Endothelial cell (in vitro differentiated cells): ENCODE measurements at regions not wholly inside any gene's neighbourhood (a gene's known extent, or its start where the extent isn't known, plus 50 kb on each side); places are given as distances from the start of the nearest gene placed in this dataset.

Experiments used
- DNase-seq: peaks from one replicate; pipeline ENCODE4 v3.0.0; 2021; ENCODE audit warnings: low spot score
- H3K27ac Mint-ChIP-seq: one replicate; pipeline ENCODE4 v1.8.0; 2021; ENCODE audit warnings: mixed read lengths, inconsistent platforms; ENCODE audit not compliant: unreplicated experiment
- H3K27me3 Mint-ChIP-seq: one replicate; pipeline ENCODE4 v1.8.0; 2021; ENCODE audit warnings: mild to moderate bottlenecking, moderate library complexity, mixed read lengths, inconsistent platforms; ENCODE audit not compliant: unreplicated experiment
- H3K36me3 Mint-ChIP-seq: one replicate; pipeline ENCODE4 v1.8.0; 2021; ENCODE audit warnings: mild to moderate bottlenecking, low read depth, mixed read lengths, inconsistent platforms; ENCODE audit not compliant: unreplicated experiment
- H3K4me1 Mint-ChIP-seq: one replicate; pipeline ENCODE4 v1.8.0; 2021; ENCODE audit warnings: mild to moderate bottlenecking, mixed read lengths, inconsistent platforms; ENCODE audit not compliant: unreplicated experiment
- H3K4me3 Mint-ChIP-seq: one replicate; pipeline ENCODE4 v1.8.0; 2021; ENCODE audit warnings: mild to moderate bottlenecking, mixed read lengths, inconsistent platforms; ENCODE audit not compliant: unreplicated experiment
- H3K9me3 Mint-ChIP-seq: one replicate; pipeline ENCODE4 v1.8.0; 2021; ENCODE audit warnings: mixed read lengths, inconsistent platforms; ENCODE audit not compliant: unreplicated experiment
- CTCF ChIP-seq: fragments of 200-600 bp; sonication (generic); IDR thresholded peaks from one replicate; pipeline ENCODE4 v1.5.0; 2021; ENCODE audit warnings: antibody characterized with exemption; ENCODE audit not compliant: unreplicated experiment

- TF ChIP-seq CTCF: no peak
- H3K27me3 Mint-ChIP-seq: no peaks in the 10 kb centered on the region
- DNase-seq: no peak
- no peak overlapping the region for H3K4me3 Mint-ChIP-seq
- H3K4me1 Mint-ChIP-seq: peaks cover 11% of the 10 kb centered on the region
- H3K27ac Mint-ChIP-seq: no peak overlapping the region
- H3K36me3 Mint-ChIP-seq: no peaks in the 10 kb centered on the region
- peaks cover 3% of the 10 kb centered on the region for H3K9me3 Mint-ChIP-seq
These were observed 596.0 kb upstream of the ADAMTS16 start for GRCh38 chr5:4544049-4544670.

- no peak for TF ChIP-seq CTCF
- H3K4me1 Mint-ChIP-seq: peaks cover 9% of the 10 kb centered on the region
- DNase-seq: no peak
- no peak overlapping the region for H3K4me3 Mint-ChIP-seq
- H3K9me3 Mint-ChIP-seq: no peaks in the 10 kb centered on the region
- no peaks in the 10 kb centered on the region for H3K36me3 Mint-ChIP-seq
- H3K27me3 Mint-ChIP-seq: no peaks in the 10 kb centered on the region
- no peak overlapping the region for H3K27ac Mint-ChIP-seq
These were observed 592.6 kb upstream of the ADAMTS16 start for GRCh38 chr5:4547547-4547946.

GRCh38 chr5:4548341-4548740 lies 591.8 kb upstream of the ADAMTS16 start:
- Mint-ChIP-seq H3K4me3 (no peak overlapping the region), H3K36me3 (no peaks in the 10 kb centered on the region), H3K4me1 (peaks cover 5% of the 10 kb centered on the region), H3K27me3 (no peaks in the 10 kb centered on the region), H3K9me3 (no peaks in the 10 kb centered on the region), H3K27ac (no peak overlapping the region)
- no peak for DNase-seq
- TF ChIP-seq CTCF: no peak

GRCh38 chr5:4549351-4549750 lies 590.8 kb upstream of the ADAMTS16 start:
- no peaks in the 10 kb centered on the region for H3K27me3 Mint-ChIP-seq
- H3K4me3 Mint-ChIP-seq: no peak overlapping the region
- no peaks in the 10 kb centered on the region for H3K9me3 Mint-ChIP-seq
- no peak for TF ChIP-seq CTCF
- DNase-seq: no peak
- peaks cover 5% of the 10 kb centered on the region for H3K4me1 Mint-ChIP-seq
- H3K27ac Mint-ChIP-seq: no peak overlapping the region
- H3K36me3 Mint-ChIP-seq: no peaks in the 10 kb centered on the region

GRCh38 chr5:4551034-4551433 lies 589.1 kb upstream of the ADAMTS16 start:
- TF ChIP-seq CTCF: no peak
- Mint-ChIP-seq H3K36me3 (no peaks in the 10 kb centered on the region), H3K4me3 (no peak overlapping the region), H3K27me3 (no peaks in the 10 kb centered on the region), H3K9me3 (no peaks in the 10 kb centered on the region), H3K4me1 (no peaks in the 10 kb centered on the region), H3K27ac (no peak overlapping the region)
- DNase-seq: no peak
